Nephron (organoid): ENCODE measurements at regions not wholly inside any gene's neighbourhood (a gene's known extent, or its start where the extent isn't known, plus 50 kb on each side); places are given as distances from the start of the nearest gene placed in this dataset.

ENCODE experiments used
- H3K27ac Mint-ChIP-seq, 3 experiments: 2 replicates each; pipeline ENCODE4 v1.8.0; 2020; ENCODE audit warnings: mixed read lengths in 3 of 3, mild to moderate bottlenecking in 2 of 3, moderate library complexity in 1 of 3
- H3K27me3 Mint-ChIP-seq: 2 replicates; pipeline ENCODE4 v1.8.0; 2021; ENCODE audit warnings: low read depth, mild to moderate bottlenecking, moderate library complexity, mixed read lengths
- H3K36me3 Mint-ChIP-seq: 2 replicates; pipeline ENCODE4 v1.8.0; 2020; ENCODE audit warnings: low read depth, mixed read lengths
- H3K4me1 Mint-ChIP-seq: 2 replicates; pipeline ENCODE4 v1.8.0; 2020; ENCODE audit warnings: mixed read lengths
- H3K4me3 Mint-ChIP-seq, 3 experiments: 2 replicates each; pipeline ENCODE4 v1.8.0; 2020; ENCODE audit warnings: mild to moderate bottlenecking in 3 of 3, mixed read lengths in 3 of 3, moderate library complexity in 2 of 3
- H3K9me3 Mint-ChIP-seq: 2 replicates; pipeline ENCODE4 v1.8.0; 2020; ENCODE audit warnings: mixed read lengths
- TF ChIP-seq, protein P1 (sequence below), 3 experiments: fragments of 200-600 bp; sonication (generic); IDR thresholded peaks; one replicate each; pipeline ENCODE4 v1.5.0; 2021; ENCODE audit warnings: antibody characterized with exemption in 3 of 3; ENCODE audit not compliant: unreplicated experiment in 3 of 3

DNA sequence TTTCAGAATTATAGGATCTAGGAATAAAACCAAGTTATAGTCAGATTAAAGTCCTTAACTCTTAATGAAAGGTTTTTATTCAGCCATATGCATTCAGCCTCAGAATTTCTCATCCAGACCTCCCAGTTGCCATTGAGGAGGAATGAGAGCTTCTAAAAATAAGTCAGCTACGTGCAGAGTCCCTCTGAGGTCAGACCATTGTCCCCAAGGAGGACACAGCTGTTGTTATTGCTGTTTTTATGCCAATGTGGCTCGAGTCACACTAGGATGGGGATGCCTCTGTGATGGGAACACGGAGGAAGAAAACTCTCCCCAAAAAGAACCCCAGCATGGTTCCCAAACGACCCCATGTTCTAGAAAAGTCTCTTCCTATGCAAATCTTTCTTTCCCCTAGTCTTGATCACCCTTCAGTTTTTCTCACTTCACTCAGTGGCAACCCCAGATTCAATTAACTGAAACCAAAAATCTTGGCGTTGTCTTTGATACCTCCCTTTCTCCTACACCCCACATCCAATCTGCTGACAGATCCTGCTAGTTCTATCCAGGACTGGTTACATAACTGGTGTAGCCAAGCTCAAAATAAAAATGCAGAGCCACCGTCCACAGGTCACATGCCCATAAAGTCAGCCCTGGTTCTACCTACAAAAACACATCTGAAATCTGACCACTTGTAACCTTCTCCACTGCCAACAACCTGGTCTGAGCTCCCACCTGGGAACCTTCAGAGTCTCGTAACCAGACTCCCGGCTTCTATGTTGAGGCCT lies 138.2 kb upstream of the ERCC4 start:
- no peaks in the 10 kb centered on the region for H3K36me3 Mint-ChIP-seq
- H3K27me3 Mint-ChIP-seq = peaks cover 3% of the 10 kb centered on the region
- peaks cover 8% of the 10 kb centered on the region for H3K9me3 Mint-ChIP-seq
- peak overlapping the region; percentile 75 to 94 (median 79) for H3K27ac Mint-ChIP-seq
- TF ChIP-seq, protein P1, sequence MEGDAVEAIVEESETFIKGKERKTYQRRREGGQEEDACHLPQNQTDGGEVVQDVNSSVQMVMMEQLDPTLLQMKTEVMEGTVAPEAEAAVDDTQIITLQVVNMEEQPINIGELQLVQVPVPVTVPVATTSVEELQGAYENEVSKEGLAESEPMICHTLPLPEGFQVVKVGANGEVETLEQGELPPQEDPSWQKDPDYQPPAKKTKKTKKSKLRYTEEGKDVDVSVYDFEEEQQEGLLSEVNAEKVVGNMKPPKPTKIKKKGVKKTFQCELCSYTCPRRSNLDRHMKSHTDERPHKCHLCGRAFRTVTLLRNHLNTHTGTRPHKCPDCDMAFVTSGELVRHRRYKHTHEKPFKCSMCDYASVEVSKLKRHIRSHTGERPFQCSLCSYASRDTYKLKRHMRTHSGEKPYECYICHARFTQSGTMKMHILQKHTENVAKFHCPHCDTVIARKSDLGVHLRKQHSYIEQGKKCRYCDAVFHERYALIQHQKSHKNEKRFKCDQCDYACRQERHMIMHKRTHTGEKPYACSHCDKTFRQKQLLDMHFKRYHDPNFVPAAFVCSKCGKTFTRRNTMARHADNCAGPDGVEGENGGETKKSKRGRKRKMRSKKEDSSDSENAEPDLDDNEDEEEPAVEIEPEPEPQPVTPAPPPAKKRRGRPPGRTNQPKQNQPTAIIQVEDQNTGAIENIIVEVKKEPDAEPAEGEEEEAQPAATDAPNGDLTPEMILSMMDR (IDR thresholded peaks at IDR 0.05; ENCODE audit: unreplicated experiment in 3 of 3) = no peak
- H3K4me3 Mint-ChIP-seq = peak overlapping the region in 1 of 3 experiments; percentile 8
- peaks cover 22% of the 10 kb centered on the region for H3K4me1 Mint-ChIP-seq

DNA sequence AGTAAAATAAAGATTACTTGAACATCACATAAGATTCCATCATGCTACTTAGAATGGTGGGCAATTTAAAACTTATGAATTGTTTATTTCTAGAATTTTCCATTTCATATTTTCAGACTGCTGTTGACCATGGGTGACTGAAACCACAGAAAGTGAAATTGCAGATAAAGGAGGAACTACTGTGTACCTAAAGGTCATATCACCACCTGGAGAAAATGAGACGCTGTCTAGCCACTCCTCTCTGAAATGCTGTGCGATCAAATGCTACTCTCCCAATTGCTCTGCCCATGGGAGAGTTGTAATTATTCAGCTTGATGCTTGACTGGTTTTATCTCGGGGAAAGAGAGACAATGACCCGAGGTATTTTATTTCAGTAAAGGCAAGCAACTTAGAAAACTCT lies 128.9 kb upstream of the ERCC4 start:
- Mint-ChIP-seq H3K4me1 (peaks cover 23% of the 10 kb centered on the region), H3K9me3 (peaks cover 5% of the 10 kb centered on the region), H3K27ac (no peak overlapping the region), H3K4me3 (no peak overlapping the region), H3K36me3 (no peaks in the 10 kb centered on the region), H3K27me3 (peaks cover 30% of the 10 kb centered on the region)
- TF ChIP-seq, protein P1 (IDR thresholded peaks at IDR 0.05; ENCODE audit: unreplicated experiment in 3 of 3) = no peak

DNA sequence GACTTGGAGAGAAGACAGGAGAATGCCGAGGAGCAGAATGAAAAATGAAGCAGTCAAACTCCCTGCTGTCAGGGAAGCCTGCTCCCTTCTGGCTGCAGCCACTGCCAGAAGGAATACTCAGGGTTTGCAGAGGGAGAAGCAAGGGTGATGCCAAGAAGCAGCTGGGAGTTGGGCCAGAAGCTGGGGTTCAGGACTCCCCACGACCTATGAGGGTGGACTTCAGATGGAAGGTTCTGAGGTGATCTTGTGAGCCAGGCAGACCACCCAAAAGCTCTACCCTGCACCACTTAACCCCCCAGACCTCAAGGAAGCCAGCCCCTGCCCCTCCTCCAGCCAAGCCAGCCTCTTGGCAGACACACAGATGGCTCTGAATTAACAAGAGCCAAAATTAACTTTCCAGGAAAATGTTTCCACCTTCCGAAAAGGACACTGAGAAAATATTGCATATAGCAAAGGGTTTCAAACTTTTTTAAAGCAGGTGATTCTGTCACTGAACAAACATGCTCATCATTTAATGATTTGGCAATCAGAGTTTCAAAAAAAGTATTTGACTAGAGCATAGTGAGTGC lies 126.0 kb upstream of the ERCC4 start:
- peaks cover 23% of the 10 kb centered on the region for H3K4me1 Mint-ChIP-seq
- peaks cover 38% of the 10 kb centered on the region for H3K27me3 Mint-ChIP-seq
- TF ChIP-seq, protein P1 (IDR thresholded peaks at IDR 0.05; ENCODE audit: unreplicated experiment in 3 of 3) = no peak
- peaks cover 5% of the 10 kb centered on the region for H3K9me3 Mint-ChIP-seq
- no peak overlapping the region for H3K4me3 Mint-ChIP-seq
- peak overlapping the region in 1 of 3 experiments; percentile 8 for H3K27ac Mint-ChIP-seq
- no peaks in the 10 kb centered on the region for H3K36me3 Mint-ChIP-seq

DNA sequence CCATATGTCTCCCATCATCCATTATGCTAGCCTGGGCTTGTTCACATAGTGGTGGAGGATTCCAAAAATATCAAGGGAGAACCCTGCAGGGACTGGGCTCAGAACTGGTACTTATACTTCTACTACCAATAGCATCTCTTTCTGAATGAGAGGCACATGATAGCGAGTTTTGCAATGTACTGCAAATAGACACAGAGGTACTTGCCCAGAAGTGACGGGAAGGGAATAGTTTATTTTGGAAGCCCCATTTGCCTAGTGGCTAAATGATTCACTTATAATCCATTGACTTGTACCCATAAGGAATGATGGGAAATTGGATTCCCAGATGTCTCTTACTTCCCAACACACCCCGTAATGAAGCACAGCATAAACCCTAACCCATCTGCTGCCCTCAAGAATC lies 124.8 kb upstream of the ERCC4 start:
- no peak overlapping the region for H3K27ac Mint-ChIP-seq
- H3K4me1 Mint-ChIP-seq = peaks cover 23% of the 10 kb centered on the region
- no peak overlapping the region for H3K4me3 Mint-ChIP-seq
- TF ChIP-seq, protein P1 (IDR thresholded peaks at IDR 0.05; ENCODE audit: unreplicated experiment in 3 of 3) = no peak
- peaks cover 41% of the 10 kb centered on the region for H3K27me3 Mint-ChIP-seq
- H3K9me3 Mint-ChIP-seq = peaks cover 5% of the 10 kb centered on the region
- H3K36me3 Mint-ChIP-seq = no peaks in the 10 kb centered on the region

DNA sequence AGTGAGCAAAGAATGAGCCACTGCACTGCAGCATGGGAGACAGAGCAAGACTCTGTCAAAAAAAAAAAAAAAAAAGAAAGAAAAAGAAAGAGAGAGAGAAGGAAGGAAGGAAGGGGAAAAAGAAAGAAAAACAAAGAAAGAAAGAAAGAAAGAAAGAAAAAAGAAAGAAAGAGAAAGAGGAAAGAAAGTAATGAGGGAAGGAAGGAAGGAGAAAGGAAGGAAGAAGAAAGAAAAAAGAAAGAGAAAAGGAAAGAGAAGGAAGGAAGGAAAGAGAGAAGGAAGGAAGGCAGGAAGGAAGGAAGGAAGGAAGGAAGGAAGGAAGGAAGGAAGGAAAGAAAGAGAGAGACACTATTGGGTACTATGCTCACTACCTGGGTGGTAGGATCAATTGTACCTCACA lies 122.2 kb upstream of the ERCC4 start:
- Mint-ChIP-seq H3K9me3 (no peaks in the 10 kb centered on the region), H3K27ac (no peak overlapping the region), H3K4me3 (no peak overlapping the region), H3K4me1 (peaks cover 23% of the 10 kb centered on the region), H3K36me3 (no peaks in the 10 kb centered on the region), H3K27me3 (peaks cover 34% of the 10 kb centered on the region)
- TF ChIP-seq, protein P1 (IDR thresholded peaks at IDR 0.05; ENCODE audit: unreplicated experiment in 3 of 3) = no peak

DNA sequence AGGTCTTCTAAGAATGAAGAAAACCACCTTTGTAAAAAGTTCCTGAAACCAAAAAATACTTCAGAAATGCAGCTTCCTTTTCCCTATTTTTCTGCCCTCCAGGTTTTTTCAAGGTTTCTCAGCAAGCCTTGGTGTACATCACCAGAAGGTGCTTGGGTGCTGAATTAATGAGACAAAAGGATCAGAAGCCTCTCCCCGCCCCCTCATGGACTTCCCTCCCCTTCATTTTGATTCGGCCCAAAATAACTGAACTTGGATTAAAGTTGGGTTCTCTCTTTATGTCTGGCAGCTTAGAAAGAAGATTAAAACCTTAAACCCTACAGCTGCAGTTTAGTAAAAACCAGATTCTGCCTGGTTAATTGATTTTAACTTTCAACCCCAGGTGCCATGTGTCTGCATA lies 121.7 kb upstream of the ERCC4 start:
- Mint-ChIP-seq H3K27me3 (peaks cover 32% of the 10 kb centered on the region), H3K4me1 (peaks cover 23% of the 10 kb centered on the region), H3K27ac (no peak overlapping the region), H3K36me3 (no peaks in the 10 kb centered on the region), H3K9me3 (no peaks in the 10 kb centered on the region), H3K4me3 (no peak overlapping the region)
- TF ChIP-seq, protein P1 (IDR thresholded peaks at IDR 0.05; ENCODE audit: unreplicated experiment in 3 of 3) = no peak
